ENCODE measurements at regions not wholly inside any gene's neighbourhood (a gene's known extent, or its start where the extent isn't known, plus 50 kb on each side); places are given as distances from the start of the nearest gene placed in this dataset.

DNA sequence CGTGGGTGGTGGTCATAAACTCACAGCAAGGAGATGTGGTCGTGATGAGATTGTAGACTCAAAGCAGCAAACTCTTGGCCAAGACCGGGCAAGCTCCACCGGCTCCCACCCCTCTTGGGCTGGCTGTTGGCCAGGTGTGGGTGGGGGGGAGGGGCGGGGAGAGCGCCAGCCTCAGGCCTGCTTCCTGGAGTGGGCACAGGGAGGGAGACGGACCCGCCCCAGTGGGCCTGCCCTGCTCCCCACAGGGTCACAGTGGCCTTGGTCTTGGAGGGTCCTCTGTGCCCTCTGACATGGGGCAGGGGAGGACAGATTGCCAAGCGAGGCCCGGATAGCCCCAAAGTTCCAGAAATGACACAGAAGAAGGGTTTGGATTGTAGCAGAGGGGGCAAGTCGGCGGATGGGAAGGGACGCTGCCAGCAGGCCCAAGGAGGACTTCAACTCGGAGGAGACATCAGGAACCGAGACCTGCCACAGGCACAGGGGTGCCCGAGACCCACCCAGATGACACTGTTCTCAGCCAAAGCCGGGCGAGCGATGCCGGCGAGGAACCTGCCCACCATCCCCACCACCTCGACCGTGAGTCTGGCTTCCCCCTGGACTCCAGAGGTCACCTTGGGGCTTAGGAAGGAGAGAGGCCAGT is 85.4 kb upstream of the ACTRT2 start:
- DNase-seq, result no peak

DNA sequence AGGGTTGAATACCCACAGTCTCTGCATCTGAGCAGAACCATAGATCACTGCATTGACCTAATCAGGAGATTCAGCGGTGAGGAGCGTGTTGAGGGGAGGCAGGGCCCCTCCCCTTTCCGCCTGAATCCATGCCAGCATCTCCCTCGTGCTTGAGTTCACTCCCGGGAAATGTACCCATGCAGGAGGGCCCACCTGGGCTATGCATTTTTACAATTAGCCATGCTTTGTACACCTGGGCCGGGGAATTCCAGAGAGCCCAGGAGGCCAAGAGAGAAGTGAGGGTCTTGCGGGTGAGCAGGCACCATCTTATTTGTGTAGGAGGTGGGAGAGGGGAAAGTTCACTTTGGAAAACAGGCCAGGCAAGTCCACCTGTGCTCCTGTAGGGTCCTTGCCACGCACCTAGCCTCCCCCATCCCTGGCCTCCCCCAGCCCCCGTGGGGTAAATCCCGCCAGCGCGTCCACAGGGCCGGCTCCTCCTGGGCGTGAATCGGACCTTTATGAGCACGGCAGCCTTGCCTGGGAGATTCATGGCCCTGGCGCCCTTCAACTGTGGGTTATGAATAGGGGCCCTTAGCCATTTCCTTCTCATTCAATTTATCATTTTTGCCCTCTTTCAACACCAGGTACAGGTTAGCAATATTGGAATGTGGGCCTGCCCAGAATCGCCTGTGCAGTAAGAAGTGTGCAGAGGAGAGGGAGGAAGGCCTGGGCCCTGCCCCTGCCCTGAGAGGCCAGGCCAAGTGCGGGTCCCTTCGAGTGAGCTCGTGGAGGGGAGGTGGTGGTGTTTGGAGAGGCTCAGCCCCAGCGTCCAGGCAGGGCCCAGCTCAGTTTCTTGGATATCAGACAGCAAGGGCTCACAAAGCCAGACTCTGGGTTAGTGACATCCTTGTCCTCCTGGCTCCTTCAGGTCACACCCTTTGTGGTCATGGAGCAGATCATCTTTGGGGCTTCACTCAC is 84.4 kb upstream of the ACTRT2 start:
- DNase-seq, result no peak

DNA sequence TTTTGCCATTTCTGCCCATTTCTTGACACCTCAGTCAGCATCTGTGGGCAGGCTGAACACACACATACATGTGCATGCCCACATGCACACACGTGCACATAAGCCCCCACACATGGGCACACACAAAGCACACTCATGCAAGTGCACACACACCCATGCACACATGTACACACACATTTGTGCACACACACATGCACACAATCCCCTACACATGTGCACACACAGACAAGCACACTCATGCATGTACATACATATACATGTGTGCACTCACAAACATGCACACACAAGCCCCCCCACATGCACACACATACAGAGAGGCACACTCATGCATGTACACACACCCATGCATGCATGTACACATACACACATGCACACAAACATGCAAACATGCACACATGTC is 83.5 kb upstream of the ACTRT2 start:
- DNase-seq, result no peak

DNA sequence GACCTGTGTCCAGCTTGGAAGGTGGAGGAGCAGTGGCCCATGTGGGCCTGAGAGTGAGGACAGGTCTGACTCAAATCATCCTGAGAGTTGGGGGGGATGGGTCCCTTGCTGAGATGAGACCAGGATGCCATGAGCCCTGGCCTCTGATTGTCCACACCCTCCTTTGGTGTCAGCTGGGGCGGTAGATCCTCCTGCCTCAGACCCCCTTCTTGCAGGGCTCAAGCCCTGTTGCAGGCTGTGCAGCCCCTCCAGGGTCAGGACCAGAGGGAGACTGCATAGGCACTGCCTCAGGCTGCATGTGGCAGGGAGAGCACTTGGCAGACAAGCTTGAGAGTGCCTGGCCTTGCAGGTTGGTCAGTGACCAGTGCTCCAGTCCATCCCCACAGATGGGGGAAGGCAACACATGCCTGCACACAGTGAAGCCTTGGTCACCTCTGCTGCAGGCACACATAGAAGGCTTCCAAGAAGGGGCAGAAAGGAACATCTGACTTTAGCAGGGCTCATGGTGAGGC is 82.2 kb upstream of the ACTRT2 start:
- no peak for DNase-seq

DNA sequence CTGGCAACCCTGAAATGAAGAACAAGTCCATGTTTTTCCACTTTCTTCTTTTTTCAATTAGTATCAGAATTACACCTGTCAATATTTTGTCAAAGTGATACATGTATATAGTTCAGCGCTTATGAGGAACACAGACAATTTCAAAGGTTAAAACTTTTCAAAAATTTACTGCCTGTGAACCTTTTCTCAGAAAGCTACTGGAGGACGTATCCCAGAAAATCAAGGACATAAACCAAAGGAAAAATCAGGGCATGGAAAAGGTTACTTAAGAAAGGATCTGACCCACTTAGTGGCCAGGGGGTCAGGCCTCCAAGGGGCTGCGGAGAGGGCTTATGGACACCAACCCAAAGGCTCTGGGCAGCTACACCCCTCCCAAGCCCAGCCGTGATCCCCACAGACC is 81.1 kb upstream of the ACTRT2 start:
- no peak for DNase-seq

DNA sequence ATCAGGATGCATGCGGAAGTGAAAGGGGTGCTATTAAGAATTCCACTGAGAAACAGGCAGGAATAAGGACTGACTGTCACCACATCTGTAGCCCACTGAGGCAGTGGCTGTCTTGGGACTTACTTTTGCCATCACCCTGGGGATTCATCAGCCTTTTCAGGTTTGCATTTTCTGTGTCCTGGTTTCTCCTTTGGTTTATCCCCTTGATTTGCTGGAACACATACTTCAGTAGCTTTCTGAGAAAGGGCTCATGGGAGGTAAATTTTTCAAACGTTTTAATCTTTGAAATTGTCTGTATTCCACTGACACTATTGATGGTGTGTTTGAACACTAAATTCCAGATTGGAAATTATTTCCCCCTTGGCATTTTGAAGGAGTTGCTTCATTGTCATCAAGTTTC is 80.2 kb upstream of the ACTRT2 start:
- DNase-seq, result no peak

DNA sequence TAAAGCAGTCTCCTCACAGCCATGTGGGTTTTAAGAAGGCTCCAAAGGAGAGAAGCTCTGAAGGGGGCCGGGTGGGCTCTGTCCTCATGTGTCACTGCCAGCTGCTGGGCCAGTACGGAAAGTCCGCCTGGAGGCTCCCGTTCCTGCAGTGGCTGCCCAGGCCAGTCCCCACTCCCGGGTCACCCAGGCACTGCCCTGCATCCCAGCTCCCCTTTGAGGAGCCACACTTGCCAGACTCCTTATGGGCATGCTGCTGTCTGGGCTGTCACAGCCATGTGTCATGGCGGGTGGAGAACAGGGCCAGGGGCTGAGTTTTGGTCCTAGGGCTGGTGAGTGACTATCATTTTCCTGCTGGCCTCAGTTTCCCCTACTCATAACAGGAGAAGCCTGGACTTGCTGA is 79.4 kb upstream of the ACTRT2 start:
- DNase-seq, result no peak

DNA sequence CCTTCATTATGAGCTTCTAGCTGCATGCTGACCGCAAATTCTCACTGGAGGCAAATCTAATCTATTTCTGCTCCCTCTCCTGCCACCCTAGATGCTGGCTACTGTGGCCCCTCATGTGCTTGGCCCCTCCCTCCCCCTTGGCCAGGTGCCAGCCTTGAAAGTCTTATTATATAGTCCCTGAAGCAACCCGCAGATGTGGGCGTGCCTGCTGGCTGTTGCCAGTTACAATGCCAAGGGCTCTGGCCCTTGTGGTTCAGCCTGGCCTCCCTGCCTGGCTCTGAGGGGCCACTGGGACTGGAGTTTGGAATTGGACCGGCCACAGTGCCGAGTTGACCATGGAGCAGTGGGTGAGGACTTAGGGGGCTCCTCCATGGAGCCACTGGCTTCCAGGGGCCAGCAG is 78.9 kb upstream of the ACTRT2 start:
- DNase-seq, result no peak

DNA sequence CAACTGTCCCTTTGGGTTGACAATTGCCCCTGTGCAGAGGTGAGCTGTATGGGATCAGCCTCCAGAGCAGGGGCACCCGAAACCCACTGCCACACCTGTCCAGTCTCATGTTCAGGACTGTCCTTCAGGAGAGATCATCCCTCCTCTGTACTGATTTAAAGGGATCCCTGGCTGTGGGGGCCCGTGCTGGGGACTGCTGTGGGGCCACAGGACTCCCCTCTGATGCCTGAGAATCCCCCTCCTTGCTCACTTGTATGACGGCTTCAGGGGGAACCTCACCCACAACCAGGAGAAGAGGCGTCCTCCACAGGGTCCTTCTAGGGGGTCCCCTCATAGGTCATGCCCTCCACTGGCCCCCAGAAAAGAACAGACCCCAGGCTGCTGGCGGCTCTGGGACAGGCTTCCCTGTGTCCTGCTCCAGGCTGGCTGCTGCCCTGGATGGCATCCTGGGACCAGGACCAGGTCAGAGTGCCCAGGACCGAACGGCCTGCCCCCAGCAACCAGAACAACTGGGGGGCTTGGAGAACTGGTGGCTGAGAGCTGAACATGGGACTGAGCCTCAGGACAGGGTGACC is 77.5 kb upstream of the ACTRT2 start:
- no peak for DNase-seq

DNA sequence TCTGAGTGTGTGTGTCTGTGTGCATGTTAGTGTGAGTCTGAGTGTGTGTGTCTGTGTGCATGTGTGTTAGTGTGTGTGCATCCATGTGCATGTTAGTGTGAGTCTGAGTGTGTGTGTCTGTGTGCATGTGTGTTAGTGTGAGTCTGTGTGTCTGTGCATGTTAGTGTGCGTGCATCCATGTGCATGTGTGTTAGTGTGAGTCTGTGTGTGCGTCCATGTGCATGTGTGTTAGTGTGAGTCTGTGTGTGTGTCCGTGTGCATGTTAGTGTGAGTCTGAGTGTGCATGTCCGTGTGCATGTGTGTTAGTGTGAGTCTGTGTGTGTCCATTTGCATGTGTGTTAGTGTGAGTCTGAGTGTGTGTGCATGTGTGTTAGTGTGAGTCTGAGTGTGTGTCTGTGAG is 76.6 kb upstream of the ACTRT2 start:
- no peak for DNase-seq

DNA sequence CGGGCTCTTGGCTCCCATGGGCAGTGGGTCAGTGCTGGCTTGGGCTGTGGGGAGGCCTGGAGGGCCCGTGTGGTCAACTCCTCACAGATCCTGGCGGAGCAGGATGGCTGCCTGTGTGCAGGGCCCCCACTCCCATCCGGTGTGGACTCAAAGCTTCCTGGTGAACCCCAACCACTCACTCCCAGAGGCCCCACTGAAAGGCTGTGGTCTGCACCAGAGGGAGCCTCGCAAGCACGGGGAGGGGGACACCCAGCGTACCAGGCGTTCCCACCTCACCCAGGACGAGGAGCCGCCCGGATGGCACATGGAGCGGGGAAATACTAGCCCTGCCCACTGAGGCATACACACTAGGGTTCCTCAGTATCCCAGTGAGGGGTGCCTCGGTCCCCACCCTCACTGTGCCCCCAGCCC is 75.4 kb upstream of the ACTRT2 start:
- no peak for DNase-seq

DNA sequence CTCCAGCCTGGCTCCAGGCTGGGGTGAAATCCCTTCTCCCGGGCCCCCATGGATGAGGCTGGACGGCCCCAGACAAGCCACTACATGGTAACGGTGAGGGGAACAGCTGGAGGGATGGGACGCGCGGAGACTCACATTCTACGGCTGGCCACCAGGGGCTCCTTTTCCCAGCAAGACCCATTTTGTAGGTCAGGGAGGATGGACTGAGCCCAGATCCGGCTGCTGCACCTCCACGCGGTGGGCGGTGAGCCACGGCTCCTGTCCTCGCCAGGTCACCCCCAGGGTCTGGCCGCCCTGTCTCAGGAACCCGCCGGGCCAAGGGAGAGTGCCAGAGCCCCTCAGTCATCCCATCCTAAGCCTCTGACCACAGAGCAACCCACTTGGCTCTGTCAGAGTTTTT is 75.0 kb upstream of the ACTRT2 start:
- no peak for DNase-seq

DNA sequence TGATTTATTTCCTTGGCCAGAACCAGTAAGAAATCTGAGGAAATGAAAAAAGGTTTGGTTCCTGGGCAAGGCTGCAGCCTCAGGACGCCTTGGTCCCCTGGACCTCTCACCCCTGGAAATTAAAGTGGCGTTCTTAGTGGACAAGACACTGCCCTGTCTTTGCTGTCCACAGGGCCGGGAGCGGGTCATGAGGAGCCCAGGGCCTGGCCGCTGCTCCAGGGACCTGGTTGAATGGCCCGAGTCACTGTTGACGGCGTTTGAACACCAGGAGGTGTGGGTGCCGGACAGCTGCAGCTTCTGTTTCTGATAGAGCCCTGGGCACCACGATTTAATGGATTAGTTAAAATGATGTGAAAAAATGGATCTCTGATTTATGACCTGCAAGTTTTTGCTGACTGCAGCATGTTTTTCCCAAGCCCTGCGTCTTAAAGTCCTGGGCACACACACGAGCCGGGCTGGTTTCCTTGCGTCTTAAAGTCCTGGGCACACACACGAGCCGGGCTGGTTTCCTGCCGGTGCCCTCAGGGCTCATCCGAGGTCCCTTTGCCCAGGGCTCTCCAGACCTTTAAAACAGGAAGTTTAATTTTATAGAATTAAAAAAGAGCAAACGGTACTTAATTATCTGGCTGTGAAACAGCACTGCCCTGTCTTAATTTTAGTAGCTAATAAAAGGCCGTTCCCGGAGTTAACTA is 74.1 kb upstream of the ACTRT2 start:
- no peak for DNase-seq

DNA sequence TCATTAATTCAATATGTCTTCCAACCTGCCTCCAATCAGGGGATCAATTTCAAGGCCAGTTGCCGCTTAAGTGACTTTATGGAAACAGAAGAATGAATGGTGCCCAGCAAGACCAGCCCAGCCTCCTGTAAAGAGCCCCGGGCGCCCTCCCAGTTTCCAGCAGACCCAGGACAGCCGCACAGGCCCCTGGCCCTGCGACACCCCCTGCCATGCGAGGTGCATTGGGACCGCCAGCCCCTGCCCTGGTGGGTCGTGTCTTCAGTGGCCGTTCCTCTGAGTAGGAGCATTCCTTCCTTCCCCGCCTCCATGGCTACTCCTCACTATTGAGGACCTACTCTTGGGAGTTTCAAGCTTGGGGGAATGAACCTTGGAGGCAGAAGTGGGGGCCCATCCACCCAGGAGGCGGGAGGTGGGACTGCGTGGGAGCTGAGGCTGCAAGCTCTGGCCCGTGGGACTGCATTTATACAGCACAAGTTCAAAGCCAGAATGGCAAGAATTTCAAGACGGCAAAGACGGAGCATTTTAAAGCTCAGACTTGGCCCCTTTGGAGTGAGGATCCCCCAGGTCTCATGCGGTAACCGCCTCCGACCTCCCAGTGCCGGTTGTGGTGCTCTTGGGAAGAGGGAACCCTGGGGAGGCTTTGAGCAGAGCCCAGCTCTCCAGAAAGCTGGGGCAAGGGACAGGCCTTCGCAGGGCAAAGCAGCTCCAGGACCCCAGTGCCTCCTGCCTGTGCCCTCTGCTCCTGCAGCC is 73.1 kb upstream of the ACTRT2 start:
- DNase-seq, result no peak

DNA sequence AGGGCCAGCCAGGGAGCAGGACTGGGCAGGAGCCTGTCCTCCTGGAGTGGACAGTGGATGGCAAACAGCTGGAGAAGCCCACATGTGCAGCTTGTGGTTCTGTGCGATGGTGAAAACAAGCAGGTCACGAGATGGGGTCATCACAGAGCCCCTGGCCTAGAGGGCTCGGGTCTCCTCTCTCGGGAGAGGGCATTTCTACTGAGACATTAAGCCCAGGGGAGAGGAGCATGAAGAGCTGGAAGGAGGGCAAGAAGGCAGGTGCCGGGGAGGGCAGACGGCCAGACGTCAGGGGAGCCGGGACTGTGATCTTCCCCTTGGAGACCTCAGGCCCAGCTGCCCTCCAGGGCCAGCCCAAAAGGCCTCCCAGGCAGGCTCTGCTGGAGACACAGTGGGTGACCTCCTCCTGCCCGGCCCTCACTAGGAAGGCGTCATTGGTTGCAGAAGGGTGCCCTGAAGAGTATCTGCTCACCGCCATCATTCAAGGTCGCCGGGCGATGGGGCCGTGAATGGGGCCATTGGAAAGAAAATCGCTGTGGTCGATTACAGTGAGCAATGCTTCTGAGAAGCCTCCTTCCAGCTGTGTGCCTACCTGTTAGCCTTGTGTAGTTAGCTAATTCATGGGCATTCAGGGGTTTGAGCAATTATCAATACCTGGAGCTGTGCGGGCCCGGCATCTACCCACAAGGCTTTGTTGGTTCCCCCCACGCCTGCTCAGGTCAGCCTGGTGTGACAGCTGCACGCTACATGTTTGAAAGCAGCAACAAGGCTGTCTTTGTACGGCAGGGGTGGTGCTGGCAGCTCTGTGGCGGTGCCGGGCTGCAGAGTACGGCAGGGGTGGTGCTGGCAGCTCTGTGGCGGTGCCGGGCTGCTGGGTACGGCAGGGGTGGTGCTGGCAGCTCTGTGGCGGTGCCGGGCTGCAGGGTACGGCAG is 72.3 kb upstream of the ACTRT2 start:
- DNase-seq, result no peak

DNA sequence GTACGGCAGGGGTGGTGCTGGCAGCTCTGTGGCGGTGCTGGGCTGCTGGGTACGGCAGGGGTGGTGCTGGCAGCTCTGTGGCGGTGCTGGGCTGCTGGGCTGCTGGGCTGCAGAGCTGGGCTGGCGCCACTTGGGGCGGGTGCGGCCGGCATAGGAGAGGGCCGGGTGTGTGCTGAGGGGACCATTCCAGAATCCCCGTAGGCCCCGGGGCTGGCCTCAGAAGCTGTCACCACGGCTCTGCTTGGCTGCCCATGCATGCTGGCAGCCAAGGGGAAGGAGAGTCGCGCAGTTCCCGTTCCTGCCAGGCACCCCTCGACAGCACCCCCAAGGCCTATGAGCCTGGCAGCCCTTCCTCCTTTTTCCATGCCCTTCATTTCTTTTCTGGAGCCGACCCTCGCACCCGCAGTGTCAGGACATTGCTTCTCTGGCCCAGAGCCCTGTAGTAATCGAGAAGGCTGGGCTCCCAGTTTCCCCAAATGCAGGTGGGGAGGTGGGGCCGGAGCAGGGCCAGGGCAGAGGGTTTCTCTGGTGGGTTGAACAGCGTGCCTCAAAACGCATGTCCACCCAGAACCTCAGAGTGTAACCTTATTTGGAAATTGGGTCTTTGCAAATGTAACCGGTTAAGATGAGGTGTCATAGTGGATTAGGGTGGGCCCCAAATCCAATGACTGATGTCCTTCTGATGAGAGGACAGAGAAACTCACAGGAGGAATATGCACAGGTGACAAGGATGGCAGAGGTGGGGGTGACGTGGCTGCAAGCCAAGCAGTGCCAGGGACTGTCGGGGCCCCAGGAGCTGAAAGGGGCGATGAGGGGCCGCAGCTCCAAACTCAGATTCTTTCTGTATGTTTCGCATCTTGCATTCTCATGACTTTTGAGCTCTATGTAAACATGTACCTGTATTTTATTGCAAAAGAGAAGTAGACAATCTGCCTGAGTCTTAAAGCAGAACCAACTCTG is 71.0 kb upstream of the ACTRT2 start:
- no peak for DNase-seq

DNA sequence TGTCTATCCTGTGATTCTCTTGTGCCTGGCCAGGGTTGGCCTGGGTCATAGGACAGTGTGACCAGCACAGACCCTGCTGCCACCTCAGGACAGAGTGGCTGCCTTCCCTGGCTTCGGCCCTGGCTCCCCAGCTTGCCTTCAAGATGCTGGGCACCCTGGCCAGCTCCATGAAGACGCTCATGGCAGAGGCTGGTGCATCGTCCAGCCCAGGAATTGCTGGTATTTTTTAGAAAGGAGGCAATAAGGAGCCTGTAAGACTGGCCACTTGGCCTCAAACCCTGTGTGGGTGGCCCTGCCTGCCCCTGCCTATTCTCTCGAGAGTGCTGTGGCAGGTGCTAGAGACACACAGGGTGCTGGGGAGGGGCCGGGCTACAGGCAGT is 70.4 kb upstream of the ACTRT2 start:
- DNase-seq, result no peak

DNA sequence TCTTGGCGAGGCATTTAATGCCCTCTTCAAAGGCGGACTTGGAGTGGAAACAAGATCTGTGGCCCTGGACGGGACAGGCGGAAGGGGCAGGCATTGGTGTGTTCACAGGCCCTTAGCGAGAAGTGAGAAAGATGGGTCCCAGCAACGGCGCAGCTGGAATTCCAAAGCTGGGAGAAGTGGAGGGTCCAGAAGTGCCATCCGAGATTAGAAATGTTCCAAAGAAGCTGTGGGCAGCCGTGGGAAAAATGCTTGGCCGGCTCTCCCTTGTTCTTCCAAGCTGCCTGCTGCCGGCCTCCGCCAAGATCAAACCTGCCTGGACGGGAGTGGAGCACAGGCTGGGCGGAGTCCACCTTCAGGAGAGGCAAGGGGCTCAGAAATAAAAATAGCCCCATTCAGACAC is 69.4 kb upstream of the ACTRT2 start:
- DNase-seq, result no peak

DNA sequence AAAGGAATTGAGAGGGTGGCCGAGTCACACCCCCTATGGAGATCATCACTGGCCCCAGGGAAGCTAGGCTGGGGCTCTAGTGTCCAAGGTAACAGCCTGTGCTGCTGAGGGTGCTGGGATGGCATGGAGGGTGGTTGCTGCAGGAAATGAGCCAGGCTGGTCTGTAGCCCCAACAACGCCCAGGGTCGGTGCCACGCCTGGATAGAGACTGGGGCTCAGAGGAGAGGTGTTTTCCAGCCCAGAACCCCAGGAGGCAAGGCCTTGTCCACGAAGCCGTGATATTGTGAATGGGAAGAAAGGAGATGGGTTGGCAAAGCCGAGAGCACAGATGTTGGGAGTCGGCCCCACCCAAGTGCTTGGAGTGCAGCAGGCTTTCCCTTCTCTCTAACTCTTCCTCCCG is 68.9 kb upstream of the ACTRT2 start:
- DNase-seq, result no peak

DNA sequence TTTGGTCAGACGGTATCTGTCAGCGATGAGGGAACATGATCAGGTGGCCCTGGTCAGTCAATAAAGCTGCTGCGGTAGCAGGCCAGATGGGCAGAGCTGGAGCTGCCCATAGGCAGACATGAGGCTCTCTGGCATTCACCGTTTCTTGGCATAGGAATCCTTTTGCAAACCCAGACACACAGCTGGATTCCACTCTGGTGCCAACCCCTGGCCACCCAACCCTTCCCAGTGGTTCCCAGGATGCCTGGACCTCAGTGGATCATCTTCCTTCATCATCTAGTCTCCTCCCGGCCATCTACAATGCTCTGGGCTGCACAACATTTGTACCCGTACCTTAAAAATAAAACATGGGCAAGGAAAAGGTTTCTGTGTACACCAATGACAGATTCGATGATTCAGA is 68.3 kb upstream of the ACTRT2 start:
- DNase-seq, result no peak

Measured in stimulated activated CD4-positive, alpha-beta T cell treated with anti-CD3 and anti-CD28 coated beads, Interleukin-2, amount 100 ng/mL, for 24 hours (primary cell).